ENCODE measurements at regions not wholly inside any gene's neighbourhood (a gene's known extent, or its start where the extent isn't known, plus 50 kb on each side); places are given as distances from the start of the nearest gene placed in this dataset.

DNA sequence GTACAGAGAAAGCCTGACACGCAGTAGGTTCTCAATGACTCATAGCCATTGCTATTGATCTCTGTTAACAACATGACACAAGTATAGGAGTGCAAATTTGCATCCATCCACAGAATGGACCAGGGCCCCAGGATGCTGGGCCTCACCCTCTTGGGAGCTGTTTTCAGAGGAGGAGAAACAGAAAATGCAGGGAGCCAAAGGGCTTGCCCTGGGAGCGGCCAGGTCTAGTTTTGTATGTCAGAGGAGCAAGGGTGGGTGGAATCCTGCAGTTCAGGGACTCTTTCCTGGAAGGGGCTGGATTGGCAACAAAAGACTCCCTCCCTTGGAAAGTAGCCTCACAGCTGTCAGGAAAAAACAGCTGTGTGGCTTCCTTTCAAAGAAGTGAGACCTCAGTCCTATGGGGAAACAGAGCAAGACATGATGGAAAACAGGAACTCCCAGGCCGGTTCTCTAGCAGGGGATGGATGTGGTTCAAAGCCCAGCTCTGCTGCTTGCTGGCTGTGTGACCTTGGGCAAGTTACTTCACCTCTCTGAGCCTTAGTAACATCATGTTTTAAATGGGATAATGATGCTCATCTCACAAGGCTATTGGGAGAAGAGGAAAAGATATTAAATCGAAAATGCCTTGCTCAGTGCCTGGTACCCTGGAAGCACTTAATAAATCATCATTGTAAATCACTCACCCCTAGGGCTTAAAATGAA, 50.5 kb upstream of the SH3PXD2B start:
- no peak for TF ChIP-seq POLR2A (conservative IDR thresholded peaks at IDR 0.05)
- TF ChIP-seq, protein P1, sequence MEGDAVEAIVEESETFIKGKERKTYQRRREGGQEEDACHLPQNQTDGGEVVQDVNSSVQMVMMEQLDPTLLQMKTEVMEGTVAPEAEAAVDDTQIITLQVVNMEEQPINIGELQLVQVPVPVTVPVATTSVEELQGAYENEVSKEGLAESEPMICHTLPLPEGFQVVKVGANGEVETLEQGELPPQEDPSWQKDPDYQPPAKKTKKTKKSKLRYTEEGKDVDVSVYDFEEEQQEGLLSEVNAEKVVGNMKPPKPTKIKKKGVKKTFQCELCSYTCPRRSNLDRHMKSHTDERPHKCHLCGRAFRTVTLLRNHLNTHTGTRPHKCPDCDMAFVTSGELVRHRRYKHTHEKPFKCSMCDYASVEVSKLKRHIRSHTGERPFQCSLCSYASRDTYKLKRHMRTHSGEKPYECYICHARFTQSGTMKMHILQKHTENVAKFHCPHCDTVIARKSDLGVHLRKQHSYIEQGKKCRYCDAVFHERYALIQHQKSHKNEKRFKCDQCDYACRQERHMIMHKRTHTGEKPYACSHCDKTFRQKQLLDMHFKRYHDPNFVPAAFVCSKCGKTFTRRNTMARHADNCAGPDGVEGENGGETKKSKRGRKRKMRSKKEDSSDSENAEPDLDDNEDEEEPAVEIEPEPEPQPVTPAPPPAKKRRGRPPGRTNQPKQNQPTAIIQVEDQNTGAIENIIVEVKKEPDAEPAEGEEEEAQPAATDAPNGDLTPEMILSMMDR (IDR thresholded peaks at IDR 0.05 in 2 of 3, conservative IDR thresholded peaks at IDR 0.05 in 1 of 3; ENCODE audit: insufficient read depth in 2 of 3, low read depth in 1 of 3, low read length in 3 of 3), result no peak
- no peak for TF ChIP-seq USF2 (CRISPR knock-in tag; IDR thresholded peaks at IDR 0.05)
- no peak for TF ChIP-seq PATZ1 (CRISPR knock-in tag; IDR thresholded peaks at IDR 0.05; ENCODE audit: borderline replicate concordance)
- no peak for TF ChIP-seq RBFOX2 (IDR thresholded peaks at IDR 0.05; ENCODE audit: low read depth, low read length)
- no peak for TF ChIP-seq SETDB1 (IDR thresholded peaks at IDR 0.05; ENCODE audit: low read length)
